ENCODE measurements at regions not wholly inside any gene's neighbourhood (a gene's known extent, or its start where the extent isn't known, plus 50 kb on each side); places are given as distances from the start of the nearest gene placed in this dataset.

DNA sequence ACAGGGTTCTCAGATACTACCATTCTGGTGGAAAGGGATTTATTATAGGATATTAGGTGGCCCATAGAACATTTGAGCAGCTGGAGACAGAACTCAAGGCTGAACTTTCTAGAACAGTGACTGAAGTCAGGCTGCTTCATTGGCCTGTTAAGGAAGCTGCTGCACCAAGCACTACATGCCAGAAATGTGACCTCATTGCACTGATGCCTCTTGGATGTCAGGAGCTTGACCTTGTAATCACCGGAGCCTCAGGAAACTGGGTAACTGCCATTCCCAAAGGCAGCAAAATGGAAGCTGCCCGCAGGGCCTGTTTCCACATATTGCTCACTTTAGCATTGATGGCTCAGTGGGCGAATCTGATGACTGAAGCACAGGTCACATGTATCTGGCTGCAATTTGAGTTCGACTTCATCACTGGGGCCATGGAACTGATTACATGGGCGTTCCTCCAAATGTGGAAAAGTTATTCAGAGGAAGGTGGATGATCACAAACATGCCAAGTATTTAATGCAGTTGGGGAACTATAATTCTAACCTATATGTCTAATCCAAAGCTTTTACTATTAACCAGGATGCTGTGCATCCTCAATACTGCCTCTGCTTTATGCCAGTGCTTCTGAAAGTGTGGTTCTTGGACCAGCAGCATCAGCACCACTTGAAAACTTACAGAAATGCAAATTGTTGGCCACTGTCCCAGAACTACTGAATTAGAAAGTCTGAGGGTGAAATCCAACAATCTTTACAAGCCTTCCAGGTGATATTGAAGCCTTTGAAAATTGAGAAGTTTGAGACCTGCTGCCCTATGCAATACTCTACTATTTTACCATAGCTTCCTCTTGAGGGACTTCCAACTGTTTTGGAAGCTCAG is 337.2 kb upstream of the NAV3 start:
- TF ChIP-seq CTCF (conservative IDR thresholded peaks at IDR 0.05; ENCODE audit: low read depth, low read length) (no peak), POLR2A (IDR thresholded peaks at IDR 0.05; ENCODE audit: low read depth, low read length) (no peak), CEBPB (IDR thresholded peaks at IDR 0.05; ENCODE audit: low read depth, low read length) (no peak), MXI1 (IDR thresholded peaks at IDR 0.05; ENCODE audit: borderline replicate concordance, low read depth, low read length) (no peak), BHLHE40 (IDR thresholded peaks at IDR 0.05; ENCODE audit: low read depth, low read length) (no peak), CHD1 (IDR thresholded peaks at IDR 0.05; ENCODE audit: low read depth, low read length) (no peak), USF2 (IDR thresholded peaks at IDR 0.05; ENCODE audit: low read depth, low read length) (no peak), ELK1 (IDR thresholded peaks at IDR 0.05; ENCODE audit: borderline replicate concordance, low read depth, low read length) (no peak), SMC3 (IDR thresholded peaks at IDR 0.05; ENCODE audit: low read depth, low read length) (no peak), RFX5 (IDR thresholded peaks at IDR 0.05; ENCODE audit: low read depth, low read length) (no peak)

Measured in IMR-90 (cell line).